Transverse colon (tissue), 4 donors: ENCODE measurements at regions not wholly inside any gene's neighbourhood (a gene's known extent, or its start where the extent isn't known, plus 50 kb on each side); places are given as distances from the start of the nearest gene placed in this dataset.

ENCODE experiments used
- DNase-seq: peaks from one replicate; pipeline ENCODE4 v3.0.0-alpha.2; 2019
- H3K27ac ChIP-seq, 4 donors: fragments of 200-600 bp; sonication (generic); 2 replicates each; pipeline ENCODE4 v1.5.1; 2016 to 2018; ENCODE audit warnings: inconsistent platforms in 4 of 4
- H3K27me3 ChIP-seq: fragments of 200-600 bp; sonication (generic); 2 replicates; pipeline ENCODE4 v1.5.1; 2017; ENCODE audit warnings: inconsistent platforms
- H3K36me3 ChIP-seq, 4 donors: fragments of 200-600 bp; sonication (generic); 2 replicates each; pipeline ENCODE4 v1.5.1; 2017 to 2019; ENCODE audit warnings: inconsistent platforms in 4 of 4
- H3K4me1 ChIP-seq, 4 donors: fragments of 200-600 bp; sonication (generic); 2 replicates each; pipeline ENCODE4 v1.5.1; 2017 to 2020; ENCODE audit warnings: inconsistent platforms in 4 of 4
- H3K4me3 ChIP-seq, 4 donors: fragments of 200-600 bp; sonication (generic); 1 replicate in 1 of 4; 2 replicates in 3 of 4; pipeline versions ENCODE4 v1.5.1 to v1.6.1; 2017 to 2019; ENCODE audit warnings: inconsistent platforms in 4 of 4
- H3K9me3 ChIP-seq, 2 donors: fragments of 200-600 bp; sonication (generic); 2 replicates each; pipeline ENCODE4 v1.5.1; 2017 to 2019; ENCODE audit warnings: inconsistent platforms in 2 of 2
- CTCF ChIP-seq, 5 experiments: fragments of 200-600 bp in 3 of 5; fragments of 450-650 bp in 2 of 5; sonication (generic) in 3 of 5; IDR thresholded peaks; 1 replicate in 2 of 5; 2 replicates in 3 of 5; pipeline ENCODE4 v1.5.1; 2016 to 2017; ENCODE audit warnings: antibody characterized with exemption in 5 of 5, inconsistent platforms in 3 of 5, mild to moderate bottlenecking in 2 of 5, moderate library complexity in 1 of 5
- EP300 ChIP-seq: sonication (generic); formaldehyde crosslinking; IDR thresholded peaks from one replicate; pipeline ENCODE4 v1.6.1; 2017; ENCODE audit warnings: antibody characterized with exemption, low read depth
- POLR2A ChIP-seq: fragments of 450-650 bp; IDR thresholded peaks from one replicate; pipeline ENCODE4 v1.6.1; 2016; ENCODE audit warnings: antibody characterized with exemption, mild to moderate bottlenecking, moderate library complexity
- POLR2AphosphoS5 ChIP-seq, 3 donors: sonication (generic); formaldehyde crosslinking; IDR thresholded peaks; one replicate each; pipeline ENCODE4 v1.6.1; 2016; ENCODE audit warnings: antibody characterized with exemption in 3 of 3
- WGBS, 2 donors: methylation state at CpG; one replicate each; pipeline ENCODE4 v1.1.5; 2018; ENCODE audit warnings: low coverage in 1 of 2; 5-methylcytosine and 5-hydroxymethylcytosine counted together
- in situ Hi-C, 4 donors: fragments of 200-750 bp; cut with MboI; loops; one replicate each; pipeline versions ENCODE4 v1.15.0 to v1.15.1; 2017; ENCODE audit warnings: low sequenced_read_pairs in 3 of 4, low pct_ligation_motif_present in 1 of 4, low pct_unique_long_range_greater_than_20kb in 1 of 4
- intact Hi-C: fragments of 100-400 bp; cut with DNase I; formaldehyde crosslinking; loops from one replicate; pipeline ENCODE4 v1.15.1; 2023; ENCODE audit warnings: low total_unique reads

GRCh38 chr12:92551210-92551609, 151.6 kb upstream of the PLEKHG7 start:
- Histone ChIP-seq H3K4me3 (no peak overlapping the region), H3K27ac (peak overlapping the region in 1 of 4 donors; percentile 14), H3K4me1 (peaks cover 0 to 53% (median 24%) of the 10 kb centered on the region in 4 donors), H3K27me3 (no peaks in the 10 kb centered on the region), H3K36me3 (no peaks in the 10 kb centered on the region), H3K9me3 (no peaks in the 10 kb centered on the region)
- in situ Hi-C loops = loop anchor here in 3 of 4 donors (25.0 kb wide), 2 partner anchors 414 to 739 kb away; partner anchors contain the start of gene BTG1 (in 2 of the 3)
- intact Hi-C loops = no loop called here
- WGBS, 2 donors = 98 to 100% methylated on average over 3 of the region's 3 CpGs
- no peak for DNase-seq
- TF ChIP-seq EP300 = no peak
- TF ChIP-seq POLR2AphosphoS5 (IDR thresholded peaks at IDR 0.05) = no peak
- no peak for TF ChIP-seq CTCF (IDR thresholded peaks at IDR 0.05)
- no peak for TF ChIP-seq POLR2A

GRCh38 chr12:92550661-92551060, 152.1 kb upstream of the PLEKHG7 start:
- intact Hi-C loops (no loop called here), in situ Hi-C loops (loop anchor here in 3 of 4 donors (25.0 kb wide), 2 partner anchors 413 to 738 kb away; partner anchors contain the start of gene BTG1 (in 2 of the 3))
- peaks cover 0 to 53% (median 26%) of the 10 kb centered on the region in 4 donors for H3K4me1 ChIP-seq

GRCh38 chr12:92550254-92550653, 152.5 kb upstream of the PLEKHG7 start:
- no peak overlapping the region for H3K4me3 ChIP-seq
- no peaks in the 10 kb centered on the region for H3K36me3 ChIP-seq
- H3K27ac ChIP-seq = no peak overlapping the region
- TF ChIP-seq EP300 (no peak), CTCF (IDR thresholded peaks at IDR 0.05) (no peak), POLR2AphosphoS5 (IDR thresholded peaks at IDR 0.05) (no peak), POLR2A (no peak)
- H3K9me3 ChIP-seq = no peaks in the 10 kb centered on the region
- in situ Hi-C loops = loop anchor here in 3 of 4 donors (25.0 kb wide), 2 partner anchors 413 to 738 kb away; partner anchors contain the start of gene BTG1 (in 2 of the 3)
- peaks cover 0 to 51% (median 26%) of the 10 kb centered on the region in 4 donors for H3K4me1 ChIP-seq
- intact Hi-C loops = no loop called here
- DNase-seq = no peak
- no peaks in the 10 kb centered on the region for H3K27me3 ChIP-seq

More at GRCh38 chr12:92550661-92551060, 152.1 kb upstream of the PLEKHG7 start:
- Histone ChIP-seq H3K9me3 (no peaks in the 10 kb centered on the region), H3K4me3 (no peak overlapping the region), H3K27ac (no peak overlapping the region), H3K27me3 (no peaks in the 10 kb centered on the region), H3K36me3 (no peaks in the 10 kb centered on the region)
- DNase-seq = no peak
- TF ChIP-seq POLR2A = no peak
- no peak for TF ChIP-seq CTCF (IDR thresholded peaks at IDR 0.05)
- TF ChIP-seq POLR2AphosphoS5 (IDR thresholded peaks at IDR 0.05) = no peak
- TF ChIP-seq EP300 = no peak

- Histone ChIP-seq H3K27ac (no peak overlapping the region), H3K4me3 (no peak overlapping the region), H3K27me3 (no peaks in the 10 kb centered on the region), H3K9me3 (no peaks in the 10 kb centered on the region), H3K36me3 (no peaks in the 10 kb centered on the region), H3K4me1 (peaks cover 0 to 48% (median 29%) of the 10 kb centered on the region in 4 donors)
- no peak for TF ChIP-seq EP300
- TF ChIP-seq POLR2A = no peak
- TF ChIP-seq CTCF (IDR thresholded peaks at IDR 0.05) = no peak
- TF ChIP-seq POLR2AphosphoS5 (IDR thresholded peaks at IDR 0.05) = no peak
- intact Hi-C loops (no loop called here), in situ Hi-C loops (no loop called here)
- DNase-seq = no peak
Observed at GRCh38 chr12:92549516-92549915, 153.3 kb upstream of the PLEKHG7 start.
